Fibroblast of the aortic adventitia (primary cell): ENCODE measurements at regions not wholly inside any gene's neighbourhood (a gene's known extent, or its start where the extent isn't known, plus 50 kb on each side); places are given as distances from the start of the nearest gene placed in this dataset.

ENCODE experiments used
- DNase-seq: peaks from one replicate; pipeline ENCODE4 v3.0.0-alpha.2; 2010; ENCODE audit warnings: low read depth
- H3K4me3 ChIP-seq: 2 replicates; pipeline ENCODE4 v1.5.1; 2011; ENCODE audit warnings: low read depth, mild to moderate bottlenecking, control low read depth, low read length, moderate library complexity
- CTCF ChIP-seq: IDR thresholded peaks from 2 replicates; pipeline ENCODE4 v1.5.1; 2011; ENCODE audit warnings: mild to moderate bottlenecking, low read length, control low read depth, inconsistent platforms; ENCODE audit not compliant: insufficient read depth

- TF ChIP-seq CTCF = no peak
- no peak overlapping the region for H3K4me3 ChIP-seq
- no peak for DNase-seq
Observed at GRCh38 chr6:219019-219570, 73.2 kb upstream of the DUSP22 start.

- peak; percentile 56 for DNase-seq
- no peak for TF ChIP-seq CTCF
- H3K4me3 ChIP-seq = no peak overlapping the region
Observed at GRCh38 chr6:219641-220198, 72.6 kb upstream of the DUSP22 start.

GRCh38 chr6:220312-220711 lies 72.0 kb upstream of the DUSP22 start:
- TF ChIP-seq CTCF = no peak
- DNase-seq = no peak
- no peak overlapping the region for H3K4me3 ChIP-seq

- DNase-seq = peak; percentile 41
- TF ChIP-seq CTCF = no peak
- no peak overlapping the region for H3K4me3 ChIP-seq
Observed at GRCh38 chr6:220721-221475, 71.4 kb upstream of the DUSP22 start.

GRCh38 chr6:221531-222349 lies 70.5 kb upstream of the DUSP22 start:
- no peak for TF ChIP-seq CTCF
- no peak overlapping the region for H3K4me3 ChIP-seq
- DNase-seq = peak; percentile 46

GRCh38 chr6:222468-222867 lies 69.8 kb upstream of the DUSP22 start:
- no peak for TF ChIP-seq CTCF
- DNase-seq = no peak
- H3K4me3 ChIP-seq = no peak overlapping the region
